PC-3 (cell line): ENCODE measurements at regions not wholly inside any gene's neighbourhood (a gene's known extent, or its start where the extent isn't known, plus 50 kb on each side); places are given as distances from the start of the nearest gene placed in this dataset.

Experiments
- CTCF ChIP-seq: fragments of 300-600 bp; sonication (generic); conservative IDR thresholded peaks from 2 replicates; pipeline ENCODE4 v1.5.1; 2017; ENCODE audit warnings: antibody characterized with exemption, low read depth, mild to moderate bottlenecking, low read length
- EZH2 ChIP-seq: fragments of 300-600 bp; sonication (generic); IDR thresholded peaks from one replicate; pipeline ENCODE4 v1.6.1; 2017; ENCODE audit warnings: antibody characterized with exemption, mild to moderate bottlenecking, low read length; ENCODE audit not compliant: unreplicated experiment
- EZH2phosphoT487 ChIP-seq: fragments of 300-600 bp; sonication (generic); IDR thresholded peaks from 2 replicates; pipeline ENCODE4 v1.6.1; 2018; ENCODE audit warnings: mild to moderate bottlenecking, antibody characterized with exemption, low read length, borderline replicate concordance

- TF ChIP-seq EZH2phosphoT487: no peak
- no peak for TF ChIP-seq CTCF
- TF ChIP-seq EZH2: no peak
These were observed 137.8 kb downstream of the TSEN15 start for GRCh38 chr1:184189361-184189760.
